ENCODE measurements at regions not wholly inside any gene's neighbourhood (a gene's known extent, or its start where the extent isn't known, plus 50 kb on each side); places are given as distances from the start of the nearest gene placed in this dataset.

DNA sequence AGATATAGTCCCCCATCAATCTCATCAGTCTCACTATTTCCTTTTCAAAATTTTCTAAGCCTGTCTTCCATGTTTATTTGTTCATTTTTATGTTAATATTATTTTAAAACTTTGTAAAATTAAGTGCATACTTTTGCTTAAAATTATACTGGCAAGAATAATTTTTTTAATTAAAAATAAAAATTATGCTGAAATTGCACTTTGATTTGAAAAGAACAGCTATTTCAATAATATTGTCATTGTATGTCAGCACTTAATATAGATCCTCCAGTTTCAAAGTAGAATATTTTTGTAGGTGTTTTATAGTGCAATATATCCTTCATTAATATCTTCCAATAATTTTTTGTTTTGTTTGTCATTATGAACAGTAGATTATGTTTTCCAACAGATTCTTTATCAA, 99.0 kb upstream of the MAGI2 start:
- TF ChIP-seq EZH2phosphoT487 (IDR thresholded peaks at IDR 0.05; ENCODE audit: low read depth, severe bottlenecking, unreplicated experiment), result no peak
- Histone ChIP-seq H3K36me3 (replicated peaks; ENCODE audit: insufficient read depth, low read depth) (no peaks in the 10 kb centered on the region), H3K79me2 (no peaks in the 10 kb centered on the region), H3K9me3 (ENCODE audit: low read depth) (no peaks in the 10 kb centered on the region), H4K20me1 (ENCODE audit: insufficient read depth, poor library complexity, severe bottlenecking) (no peaks in the 10 kb centered on the region), H3K27me3 (no peaks in the 10 kb centered on the region), H3K27ac (no peak overlapping the region), H3K9me2 (replicated peaks; ENCODE audit: insufficient read depth) (no peaks in the 10 kb centered on the region), H2AFZ (no peak overlapping the region), H3K4me3 (no peak overlapping the region), H3K4me1 (ENCODE audit: insufficient read depth) (no peaks in the 10 kb centered on the region), H3K4me2 (no peak overlapping the region)
- no peak for DNase-seq (ENCODE audit: low spot score)

- Histone ChIP-seq H3K27ac (no peak overlapping the region), H3K4me3 (no peak overlapping the region), H2AFZ (no peak overlapping the region), H3K9me3 (ENCODE audit: low read depth) (no peaks in the 10 kb centered on the region), H3K27me3 (no peaks in the 10 kb centered on the region), H3K4me1 (ENCODE audit: insufficient read depth) (no peaks in the 10 kb centered on the region), H3K4me2 (no peak overlapping the region), H3K36me3 (replicated peaks; ENCODE audit: insufficient read depth, low read depth) (no peaks in the 10 kb centered on the region), H3K79me2 (no peaks in the 10 kb centered on the region), H4K20me1 (ENCODE audit: insufficient read depth, poor library complexity, severe bottlenecking) (no peaks in the 10 kb centered on the region), H3K9me2 (replicated peaks; ENCODE audit: insufficient read depth) (no peaks in the 10 kb centered on the region)
- TF ChIP-seq EZH2 (IDR thresholded peaks at IDR 0.05; ENCODE audit: borderline replicate concordance) (no peak), EZH2phosphoT487 (IDR thresholded peaks at IDR 0.05; ENCODE audit: low read depth, severe bottlenecking, unreplicated experiment) (no peak)
- TF ChIP-seq, protein P1, sequence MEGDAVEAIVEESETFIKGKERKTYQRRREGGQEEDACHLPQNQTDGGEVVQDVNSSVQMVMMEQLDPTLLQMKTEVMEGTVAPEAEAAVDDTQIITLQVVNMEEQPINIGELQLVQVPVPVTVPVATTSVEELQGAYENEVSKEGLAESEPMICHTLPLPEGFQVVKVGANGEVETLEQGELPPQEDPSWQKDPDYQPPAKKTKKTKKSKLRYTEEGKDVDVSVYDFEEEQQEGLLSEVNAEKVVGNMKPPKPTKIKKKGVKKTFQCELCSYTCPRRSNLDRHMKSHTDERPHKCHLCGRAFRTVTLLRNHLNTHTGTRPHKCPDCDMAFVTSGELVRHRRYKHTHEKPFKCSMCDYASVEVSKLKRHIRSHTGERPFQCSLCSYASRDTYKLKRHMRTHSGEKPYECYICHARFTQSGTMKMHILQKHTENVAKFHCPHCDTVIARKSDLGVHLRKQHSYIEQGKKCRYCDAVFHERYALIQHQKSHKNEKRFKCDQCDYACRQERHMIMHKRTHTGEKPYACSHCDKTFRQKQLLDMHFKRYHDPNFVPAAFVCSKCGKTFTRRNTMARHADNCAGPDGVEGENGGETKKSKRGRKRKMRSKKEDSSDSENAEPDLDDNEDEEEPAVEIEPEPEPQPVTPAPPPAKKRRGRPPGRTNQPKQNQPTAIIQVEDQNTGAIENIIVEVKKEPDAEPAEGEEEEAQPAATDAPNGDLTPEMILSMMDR (IDR thresholded peaks at IDR 0.05; ENCODE audit: poor library complexity), result no peak
- no peak for DNase-seq (ENCODE audit: low spot score)
- 58% methylated on average over 3 of the region's 3 CpGs for WGBS (ENCODE audit: low lambda C conversion rate, missing lambda C conversion rate)
Observed at GRCh38 chr7:79548727-79549126, 95.3 kb upstream of the MAGI2 start.

- Histone ChIP-seq H2AFZ (no peak overlapping the region), H3K79me2 (no peaks in the 10 kb centered on the region), H3K4me1 (ENCODE audit: insufficient read depth) (no peaks in the 10 kb centered on the region), H3K9me2 (replicated peaks; ENCODE audit: insufficient read depth) (no peaks in the 10 kb centered on the region), H3K27ac (no peak overlapping the region), H4K20me1 (ENCODE audit: insufficient read depth, poor library complexity, severe bottlenecking) (no peaks in the 10 kb centered on the region), H3K9me3 (ENCODE audit: low read depth) (no peaks in the 10 kb centered on the region), H3K4me2 (no peak overlapping the region), H3K4me3 (no peak overlapping the region), H3K36me3 (replicated peaks; ENCODE audit: insufficient read depth, low read depth) (no peaks in the 10 kb centered on the region), H3K27me3 (no peaks in the 10 kb centered on the region)
- DNase-seq (ENCODE audit: low spot score), result no peak
- 92% methylated on average over 2 of the region's 2 CpGs for WGBS (ENCODE audit: low lambda C conversion rate, missing lambda C conversion rate)
- TF ChIP-seq, protein P1 (IDR thresholded peaks at IDR 0.05; ENCODE audit: poor library complexity), result no peak
Observed at GRCh38 chr7:79547132-79547531, 93.7 kb upstream of the MAGI2 start.

DNA sequence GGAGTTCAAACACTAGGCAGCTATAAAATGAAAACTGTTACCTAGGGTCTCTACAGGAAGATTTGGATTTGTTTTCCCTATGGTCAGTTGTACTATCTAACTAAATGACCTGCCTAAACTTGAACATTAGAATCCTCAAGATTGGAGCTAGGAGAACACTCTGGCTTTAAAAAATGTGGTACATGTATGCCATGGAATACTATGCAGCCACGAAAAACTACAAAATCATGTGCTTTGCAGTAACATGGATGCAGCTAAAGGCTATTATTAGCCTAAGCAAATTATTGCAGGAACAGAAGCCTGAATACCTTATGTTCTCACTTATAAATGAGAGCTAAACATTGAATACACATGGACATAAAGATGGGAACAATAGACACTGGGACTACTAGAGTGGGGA, 87.1 kb upstream of the MAGI2 start:
- WGBS (ENCODE audit: low lambda C conversion rate, missing lambda C conversion rate), result 96% methylated on average over 1 of the region's 1 CpG
- no peaks in the 10 kb centered on the region for H3K27me3 ChIP-seq

More for the DNA sequence above, 87.1 kb upstream of the MAGI2 start:
- no peak overlapping the region for H3K27ac ChIP-seq
- H3K4me3 ChIP-seq, result no peak overlapping the region
- H3K4me1 ChIP-seq (ENCODE audit: insufficient read depth), result no peaks in the 10 kb centered on the region
- no peaks in the 10 kb centered on the region for H3K9me3 ChIP-seq (ENCODE audit: low read depth)
- no peak overlapping the region for H2AFZ ChIP-seq
- TF ChIP-seq EZH2 (IDR thresholded peaks at IDR 0.05; ENCODE audit: borderline replicate concordance) (no peak), EZH2phosphoT487 (IDR thresholded peaks at IDR 0.05; ENCODE audit: low read depth, severe bottlenecking, unreplicated experiment) (no peak)
- TF ChIP-seq, protein P1 (IDR thresholded peaks at IDR 0.05; ENCODE audit: poor library complexity), result no peak
- DNase-seq (ENCODE audit: low spot score), result no peak
- no peaks in the 10 kb centered on the region for H4K20me1 ChIP-seq (ENCODE audit: insufficient read depth, poor library complexity, severe bottlenecking)
- no peaks in the 10 kb centered on the region for H3K36me3 ChIP-seq (replicated peaks; ENCODE audit: insufficient read depth, low read depth)
- no peaks in the 10 kb centered on the region for H3K9me2 ChIP-seq (replicated peaks; ENCODE audit: insufficient read depth)
- no peak overlapping the region for H3K4me2 ChIP-seq
- H3K79me2 ChIP-seq, result no peaks in the 10 kb centered on the region

Measured in hepatocyte (in vitro differentiated cells).